GM12875 (cell line): ENCODE measurements at regions not wholly inside any gene's neighbourhood (a gene's known extent, or its start where the extent isn't known, plus 50 kb on each side); places are given as distances from the start of the nearest gene placed in this dataset.

Source experiments
- H3K4me3 ChIP-seq: one replicate; pipeline ENCODE4 v1.5.1; 2011; ENCODE audit warnings: low read depth, low read length, control low read depth
- TF ChIP-seq, protein P1 (sequence below): IDR thresholded peaks from 2 replicates; pipeline ENCODE4 v1.5.1; 2011; ENCODE audit warnings: low read depth, mild to moderate bottlenecking, control low read depth, inconsistent platforms, low read length, moderate library complexity, borderline replicate concordance; ENCODE audit not compliant: insufficient read depth

DNA sequence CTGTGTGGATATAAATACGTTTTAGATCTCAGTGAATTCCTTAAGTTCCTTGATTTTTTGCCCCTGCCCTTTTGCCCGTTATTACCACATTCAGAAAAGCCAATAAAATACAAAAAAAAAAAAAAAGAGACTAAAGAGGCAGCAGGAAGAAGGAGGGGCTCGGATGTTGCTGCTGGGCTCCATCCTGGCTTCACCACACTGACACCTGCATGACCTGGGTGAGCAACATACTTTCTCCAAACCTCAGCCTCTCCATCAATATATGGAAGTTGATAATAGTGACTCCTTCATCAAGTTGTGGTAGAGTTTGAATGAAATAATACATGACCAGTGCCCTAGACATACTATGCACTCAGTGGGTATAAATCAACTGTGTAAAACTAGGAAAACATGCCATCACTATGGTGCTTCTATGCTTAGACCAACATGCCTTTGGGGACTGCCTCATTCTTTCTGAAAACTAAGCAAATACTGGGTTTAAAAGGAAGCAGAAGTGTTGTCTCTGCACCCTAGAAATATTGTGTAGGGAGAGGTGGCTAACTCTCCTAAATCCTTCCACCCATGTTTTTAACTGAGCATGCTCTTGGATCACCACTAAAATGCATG is 243.0 kb downstream of the PIK3R1 start:
- TF ChIP-seq, protein P1, sequence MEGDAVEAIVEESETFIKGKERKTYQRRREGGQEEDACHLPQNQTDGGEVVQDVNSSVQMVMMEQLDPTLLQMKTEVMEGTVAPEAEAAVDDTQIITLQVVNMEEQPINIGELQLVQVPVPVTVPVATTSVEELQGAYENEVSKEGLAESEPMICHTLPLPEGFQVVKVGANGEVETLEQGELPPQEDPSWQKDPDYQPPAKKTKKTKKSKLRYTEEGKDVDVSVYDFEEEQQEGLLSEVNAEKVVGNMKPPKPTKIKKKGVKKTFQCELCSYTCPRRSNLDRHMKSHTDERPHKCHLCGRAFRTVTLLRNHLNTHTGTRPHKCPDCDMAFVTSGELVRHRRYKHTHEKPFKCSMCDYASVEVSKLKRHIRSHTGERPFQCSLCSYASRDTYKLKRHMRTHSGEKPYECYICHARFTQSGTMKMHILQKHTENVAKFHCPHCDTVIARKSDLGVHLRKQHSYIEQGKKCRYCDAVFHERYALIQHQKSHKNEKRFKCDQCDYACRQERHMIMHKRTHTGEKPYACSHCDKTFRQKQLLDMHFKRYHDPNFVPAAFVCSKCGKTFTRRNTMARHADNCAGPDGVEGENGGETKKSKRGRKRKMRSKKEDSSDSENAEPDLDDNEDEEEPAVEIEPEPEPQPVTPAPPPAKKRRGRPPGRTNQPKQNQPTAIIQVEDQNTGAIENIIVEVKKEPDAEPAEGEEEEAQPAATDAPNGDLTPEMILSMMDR: no peak
- H3K4me3 ChIP-seq: no peak overlapping the region

DNA sequence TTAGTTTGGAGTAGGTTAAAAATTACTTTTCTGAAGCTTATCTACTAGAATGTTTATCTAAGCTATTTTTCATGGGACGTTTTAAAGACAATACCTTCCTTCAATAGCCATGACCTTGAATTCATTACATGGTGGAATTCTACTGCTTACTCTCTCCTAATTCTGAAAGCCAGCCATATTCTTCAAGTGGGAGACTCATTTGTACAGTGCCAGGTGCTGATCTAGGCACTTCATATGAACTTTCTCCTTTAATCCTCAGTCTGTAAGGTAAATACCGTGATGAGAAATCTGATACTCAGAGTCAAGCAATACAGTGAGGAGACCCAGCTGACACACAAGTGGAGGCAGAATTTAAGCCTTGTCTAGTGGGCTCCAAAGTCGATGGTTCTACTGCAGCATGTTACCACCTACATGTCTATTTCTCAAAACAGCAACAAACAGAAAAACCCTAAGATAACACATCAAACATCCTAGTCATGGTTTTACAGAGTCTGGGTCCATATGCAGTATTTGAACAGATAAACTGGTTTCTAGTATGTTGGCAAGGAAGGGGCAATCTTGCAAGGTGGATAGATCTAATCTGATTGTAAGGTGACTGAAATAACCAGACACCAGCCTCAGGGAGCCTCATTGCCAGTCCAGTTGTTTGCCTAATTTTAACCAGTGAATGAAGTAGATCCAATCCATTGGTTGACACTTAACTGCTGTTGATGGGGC is 243.7 kb downstream of the PIK3R1 start:
- TF ChIP-seq, protein P1: no peak
- H3K4me3 ChIP-seq: no peak overlapping the region

DNA sequence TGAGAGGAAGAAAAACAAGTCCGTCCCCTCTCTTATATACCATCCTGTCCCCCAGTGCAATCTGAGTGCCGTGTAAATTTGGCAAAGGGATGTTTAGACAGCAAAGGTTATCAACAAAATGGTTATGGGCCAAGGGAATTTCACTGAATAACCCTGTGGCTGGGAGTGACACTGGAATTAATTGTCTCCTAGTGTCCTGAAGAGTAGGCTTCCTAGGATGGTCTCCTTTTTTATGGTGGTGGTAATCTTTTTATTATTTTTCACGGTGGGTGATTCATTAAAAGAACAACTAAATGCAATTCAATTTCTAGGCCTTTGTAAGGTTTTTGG is 244.2 kb downstream of the PIK3R1 start:
- no peak overlapping the region for H3K4me3 ChIP-seq
- TF ChIP-seq, protein P1: no peak

DNA sequence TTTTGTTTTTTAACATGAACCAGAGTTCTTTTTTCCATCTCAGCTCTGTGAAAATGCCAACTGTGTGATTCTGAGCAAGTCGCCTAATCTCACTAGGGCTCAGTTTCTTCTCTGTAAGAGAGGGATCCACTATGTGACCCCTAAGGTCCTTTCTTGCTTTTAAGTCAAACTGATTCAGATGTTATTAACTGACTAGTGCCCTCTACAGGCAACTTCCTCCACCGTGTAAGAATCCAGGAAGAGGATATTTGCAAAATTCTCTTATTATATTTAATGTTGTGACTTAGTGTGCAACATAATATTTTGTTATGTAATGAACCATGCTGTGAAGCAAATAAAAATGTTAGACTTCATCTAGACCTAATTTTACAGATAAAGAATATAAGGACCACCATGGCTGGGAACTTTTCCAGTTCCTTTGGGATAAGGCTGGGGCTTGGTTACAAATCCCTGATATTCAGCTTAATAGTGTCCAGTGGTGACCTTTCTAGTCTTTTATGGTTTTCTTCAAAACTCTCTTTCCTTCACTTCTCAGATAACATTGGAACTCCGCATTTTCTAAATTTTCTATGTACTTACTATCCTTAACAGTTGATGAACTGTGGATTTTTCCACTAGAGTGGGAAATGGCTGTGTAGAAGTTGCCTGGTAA is 244.7 kb downstream of the PIK3R1 start:
- TF ChIP-seq, protein P1: peak; percentile 53; the same call in 1 of the 2 replicates
- H3K4me3 ChIP-seq: no peak overlapping the region

DNA sequence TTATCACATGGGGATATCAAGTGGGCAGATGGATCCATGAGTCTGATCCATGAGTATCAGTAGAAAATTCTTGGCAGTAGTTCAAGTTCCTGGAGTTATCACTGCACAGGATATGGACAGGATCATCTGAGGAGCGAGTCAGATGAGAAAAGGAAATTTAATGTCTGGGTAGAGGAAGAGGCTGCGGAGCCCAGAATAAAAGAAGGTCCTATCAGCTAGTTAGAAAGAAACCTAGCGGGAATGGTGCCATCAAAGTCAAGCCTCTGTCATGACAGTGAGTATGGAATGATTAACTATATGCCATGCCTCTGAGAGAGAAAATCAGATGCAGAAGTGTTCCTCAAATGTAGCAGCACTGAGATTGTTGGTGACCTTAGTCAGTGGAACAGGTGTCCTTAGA is 248.1 kb downstream of the PIK3R1 start:
- TF ChIP-seq, protein P1: no peak

DNA sequence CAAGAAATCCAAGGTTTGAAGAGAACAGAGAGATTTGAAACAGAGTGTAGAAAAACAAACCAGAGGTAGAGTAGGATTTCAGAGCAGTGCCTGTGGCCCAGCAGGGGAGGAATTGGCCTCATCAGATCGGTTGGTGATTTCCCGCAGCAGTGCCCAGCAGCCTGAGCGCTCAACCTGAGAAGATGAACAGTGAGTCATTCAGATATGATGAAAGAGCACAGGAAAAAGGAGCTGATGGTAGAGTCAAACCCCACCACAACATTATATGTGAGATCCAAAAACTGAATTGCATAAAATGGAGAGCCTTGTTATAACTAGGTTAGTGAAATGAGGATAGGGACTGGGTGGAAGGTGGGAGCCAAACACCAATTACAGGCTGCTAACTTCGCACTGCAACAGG is 248.9 kb downstream of the PIK3R1 start:
- no peak overlapping the region for H3K4me3 ChIP-seq
- TF ChIP-seq, protein P1: no peak

More for the DNA sequence above, 248.1 kb downstream of the PIK3R1 start:
- H3K4me3 ChIP-seq: no peak overlapping the region
